ENCODE measurements at regions not wholly inside any gene's neighbourhood (a gene's known extent, or its start where the extent isn't known, plus 50 kb on each side); places are given as distances from the start of the nearest gene placed in this dataset.

DNA sequence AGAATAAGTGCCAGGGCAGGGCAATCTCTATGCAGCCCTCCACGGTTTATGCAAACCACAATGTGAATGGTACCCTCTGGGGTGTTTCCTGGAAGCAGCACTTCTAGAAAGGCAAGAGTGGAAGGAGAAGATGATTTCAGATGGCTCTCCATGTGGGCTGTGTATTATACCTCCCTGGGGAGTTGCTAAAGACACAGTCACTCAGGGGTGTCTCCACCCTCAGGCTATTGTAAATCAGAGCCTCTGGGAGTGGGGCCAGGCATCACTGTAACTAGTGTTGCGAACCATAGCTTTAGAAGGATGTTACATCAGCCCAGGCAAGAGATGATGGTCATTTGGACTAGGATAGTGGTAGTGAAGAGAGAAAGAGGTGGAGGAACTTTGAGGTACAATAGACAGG lies 83.3 kb upstream of the ZKSCAN2 start (continued):
- TF ChIP-seq EZH2 (IDR thresholded peaks at IDR 0.05) (no peak), ZBTB33 (IDR thresholded peaks at IDR 0.05; ENCODE audit: extremely low read depth, insufficient replicate concordance, low read length) (no peak), RAD21 (IDR thresholded peaks at IDR 0.05; ENCODE audit: low read depth) (no peak)

- Histone ChIP-seq H3K27ac (ENCODE audit: low read depth, low read length) (no peak overlapping the region), H3K9me2 (ENCODE audit: insufficient read depth) (no peaks in the 10 kb centered on the region), H3K36me3 (ENCODE audit: control insufficient read depth in 1 of 2, insufficient read depth in 2 of 2, low read length in 2 of 2) (no peaks in the 10 kb centered on the region), H3K27me3 (ENCODE audit: insufficient read depth, low read length) (no peaks in the 10 kb centered on the region), H3K79me2 (ENCODE audit: insufficient read depth, low read length) (no peaks in the 10 kb centered on the region), H3K9me3 (ENCODE audit: control insufficient read depth in 1 of 2, insufficient read depth in 1 of 2, low read depth in 1 of 2, low read length in 2 of 2) (no peaks in the 10 kb centered on the region), H2AFZ (ENCODE audit: low read depth, low read length, poor library complexity, severe bottlenecking) (no peak overlapping the region), H3K4me2 (ENCODE audit: low read length) (no peak overlapping the region), H3K4me3 (replicated peaks in 1 of 2; ENCODE audit: low read depth in 1 of 2, low read length in 2 of 2) (no peak overlapping the region), H4K20me1 (ENCODE audit: insufficient read depth) (no peaks in the 10 kb centered on the region), H3K9ac (ENCODE audit: low read length) (no peak overlapping the region), H3K4me1 (ENCODE audit: control insufficient read depth in 1 of 2, insufficient read depth in 2 of 2, low read length in 2 of 2) (no peaks in the 10 kb centered on the region)
- TF ChIP-seq, protein P1, sequence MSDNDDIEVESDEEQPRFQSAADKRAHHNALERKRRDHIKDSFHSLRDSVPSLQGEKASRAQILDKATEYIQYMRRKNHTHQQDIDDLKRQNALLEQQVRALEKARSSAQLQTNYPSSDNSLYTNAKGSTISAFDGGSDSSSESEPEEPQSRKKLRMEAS (IDR thresholded peaks at IDR 0.05) = no peak
- no peak for TF ChIP-seq CEBPB (IDR thresholded peaks at IDR 0.05; ENCODE audit: low read depth)
- TF ChIP-seq, protein P2, sequence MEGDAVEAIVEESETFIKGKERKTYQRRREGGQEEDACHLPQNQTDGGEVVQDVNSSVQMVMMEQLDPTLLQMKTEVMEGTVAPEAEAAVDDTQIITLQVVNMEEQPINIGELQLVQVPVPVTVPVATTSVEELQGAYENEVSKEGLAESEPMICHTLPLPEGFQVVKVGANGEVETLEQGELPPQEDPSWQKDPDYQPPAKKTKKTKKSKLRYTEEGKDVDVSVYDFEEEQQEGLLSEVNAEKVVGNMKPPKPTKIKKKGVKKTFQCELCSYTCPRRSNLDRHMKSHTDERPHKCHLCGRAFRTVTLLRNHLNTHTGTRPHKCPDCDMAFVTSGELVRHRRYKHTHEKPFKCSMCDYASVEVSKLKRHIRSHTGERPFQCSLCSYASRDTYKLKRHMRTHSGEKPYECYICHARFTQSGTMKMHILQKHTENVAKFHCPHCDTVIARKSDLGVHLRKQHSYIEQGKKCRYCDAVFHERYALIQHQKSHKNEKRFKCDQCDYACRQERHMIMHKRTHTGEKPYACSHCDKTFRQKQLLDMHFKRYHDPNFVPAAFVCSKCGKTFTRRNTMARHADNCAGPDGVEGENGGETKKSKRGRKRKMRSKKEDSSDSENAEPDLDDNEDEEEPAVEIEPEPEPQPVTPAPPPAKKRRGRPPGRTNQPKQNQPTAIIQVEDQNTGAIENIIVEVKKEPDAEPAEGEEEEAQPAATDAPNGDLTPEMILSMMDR (IDR thresholded peaks at IDR 0.05 in 2 of 3, conservative IDR thresholded peaks at IDR 0.05 in 1 of 3; ENCODE audit: borderline replicate concordance in 1 of 3, insufficient read depth in 1 of 3, low read depth in 2 of 3, low read length in 2 of 3) = no peak
- TF ChIP-seq ELF1 (IDR thresholded peaks at IDR 0.05; ENCODE audit: borderline replicate concordance, low read depth) = no peak
- TF ChIP-seq REST (IDR thresholded peaks at IDR 0.05; ENCODE audit: low read depth) = no peak
- no peak for TF ChIP-seq FOSL1 (IDR thresholded peaks at IDR 0.05; ENCODE audit: low read depth)
- no peak for TF ChIP-seq POLR2AphosphoS5 (IDR thresholded peaks at IDR 0.05; ENCODE audit: low read depth, low read length)
- no peak for TF ChIP-seq EZH2 (IDR thresholded peaks at IDR 0.05)
- no peak for TF ChIP-seq YY1 (IDR thresholded peaks at IDR 0.05; ENCODE audit: extremely low read depth, insufficient replicate concordance, low read depth, low read length)
- TF ChIP-seq RAD21 (IDR thresholded peaks at IDR 0.05; ENCODE audit: low read depth) = no peak
- no peak for TF ChIP-seq ZFX (IDR thresholded peaks at IDR 0.05)
- no peak for TF ChIP-seq ZNF274 (IDR thresholded peaks at IDR 0.05; ENCODE audit: low read depth, low read length)
- TF ChIP-seq TCF7L2 (IDR thresholded peaks at IDR 0.05; ENCODE audit: borderline replicate concordance, extremely low read depth, insufficient read depth, insufficient read length) = no peak
- no peak for TF ChIP-seq CBX3 (IDR thresholded peaks at IDR 0.05; ENCODE audit: low read depth)
- TF ChIP-seq EZH2phosphoT487 (IDR thresholded peaks at IDR 0.05; ENCODE audit: borderline replicate concordance) = no peak
- TF ChIP-seq SIN3A (IDR thresholded peaks at IDR 0.05; ENCODE audit: low read depth) = no peak
- no peak for TF ChIP-seq SRF (IDR thresholded peaks at IDR 0.05; ENCODE audit: low read depth)
- RAD21 ChIA-PET (ENCODE audit: low non-redundant PET in 1 of 2, low total read pairs in 2 of 2, uncharacterized antibody in 2 of 2, unreplicated experiment in 2 of 2) = no interaction called here
- POLR2A ChIA-PET = no interaction called here
- no TSS peak for BruUV-seq (replicated peaks)
- no peak for ATAC-seq
- CTCF ChIA-PET = no interaction called here
- no peak for DNase-seq (ENCODE audit: low read depth, low spot score)
- intact Hi-C loops (cut with micrococcal nuclease) = no loop called here
Observed at GRCh38 chr16:25317732-25318316, 60.2 kb upstream of the ZKSCAN2 start.

All from HCT116 (cell line).